ES-I3 (cell line): ENCODE measurements at regions not wholly inside any gene's neighbourhood (a gene's known extent, or its start where the extent isn't known, plus 50 kb on each side); places are given as distances from the start of the nearest gene placed in this dataset.
"Not testable (repeated sequence)": the region's sequence is repeated elsewhere in the genome, so short reads cannot be mapped to it uniquely, and the experiment has no call there.

ENCODE experiments used
- H3K36me3 ChIP-seq: 2 replicates; pipeline ENCODE4 v1.6.1; 2013; ENCODE audit warnings: mild to moderate bottlenecking, low read length, control low read depth, moderate library complexity; ENCODE audit not compliant: insufficient read depth
- H3K4me1 ChIP-seq: 2 replicates; pipeline ENCODE4 v1.6.1; 2013; ENCODE audit warnings: mild to moderate bottlenecking, control low read depth, low read length; ENCODE audit not compliant: insufficient read depth
- H3K9ac ChIP-seq: 2 replicates; pipeline ENCODE4 v1.6.1; 2013; ENCODE audit warnings: low read depth, mild to moderate bottlenecking, low read length, moderate library complexity
- H3K9me3 ChIP-seq: 2 replicates; pipeline ENCODE4 v1.6.1; 2013; ENCODE audit warnings: mild to moderate bottlenecking, low read length, moderate library complexity; ENCODE audit not compliant: control insufficient read depth, insufficient read depth

DNA sequence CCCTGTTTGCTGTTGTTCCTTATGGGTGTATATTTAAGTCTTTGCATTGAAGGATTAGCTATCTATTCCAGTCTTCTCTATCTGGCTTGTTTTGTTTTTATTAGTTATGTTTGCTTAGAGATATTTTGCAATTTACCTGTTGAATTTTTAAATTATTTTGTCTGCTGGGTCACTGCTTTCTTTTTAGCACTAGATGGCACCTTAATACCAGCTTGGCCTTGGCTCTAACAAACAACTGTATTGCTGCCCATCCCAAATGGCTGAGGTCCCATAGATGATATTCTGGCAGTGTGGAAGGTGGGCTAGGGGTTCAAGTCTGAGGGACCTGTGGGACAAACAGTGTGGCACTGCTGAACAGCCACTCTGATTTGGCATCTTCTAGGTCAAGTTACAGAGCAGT, 144.0 kb upstream of the FBXO33 start:
- Histone ChIP-seq H3K36me3 (no peaks in the 10 kb centered on the region), H3K4me1 (peaks cover 4% of the 10 kb centered on the region; the same call in 1 of the 2 replicates), H3K9me3 (no peaks in the 10 kb centered on the region), H3K9ac (no peak overlapping the region)

DNA sequence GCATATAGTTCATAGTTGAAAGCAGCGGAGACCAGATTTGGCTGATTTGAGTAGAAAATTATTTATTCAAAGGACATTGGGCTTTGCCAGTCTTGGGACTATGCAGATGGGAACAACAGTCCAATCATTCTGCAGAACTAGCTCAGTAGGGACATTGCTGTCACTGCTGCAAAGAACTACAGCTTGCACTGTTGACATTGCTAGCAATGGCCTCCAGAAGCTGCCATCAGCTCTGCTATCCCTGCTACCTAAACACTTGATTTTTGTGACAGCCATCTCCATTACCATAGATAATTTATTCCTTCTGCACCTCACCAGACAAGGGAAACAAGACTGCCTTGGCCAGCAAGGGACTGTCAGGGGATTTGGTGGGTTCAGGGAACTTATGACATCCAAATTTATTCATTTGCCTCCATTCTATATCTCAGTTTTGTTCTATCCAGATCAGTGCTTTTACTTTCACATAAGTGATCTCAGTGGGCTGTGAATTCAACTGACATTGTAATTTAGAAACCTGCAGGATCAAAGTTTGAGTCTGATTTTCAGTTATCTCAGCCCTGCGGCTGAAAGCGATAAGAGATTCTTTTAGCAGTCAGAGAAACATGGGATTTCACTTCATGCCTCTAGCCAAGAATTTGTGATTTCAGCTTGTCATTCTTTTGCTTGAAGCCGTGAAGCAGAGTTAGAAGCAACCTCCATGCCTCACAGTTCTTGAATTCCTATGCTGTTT, 136.7 kb upstream of the FBXO33 start:
- Histone ChIP-seq H3K36me3 (no peaks in the 10 kb centered on the region), H3K9me3 (no peaks in the 10 kb centered on the region), H3K9ac (no peak overlapping the region), H3K4me1 (no peaks in the 10 kb centered on the region)

DNA sequence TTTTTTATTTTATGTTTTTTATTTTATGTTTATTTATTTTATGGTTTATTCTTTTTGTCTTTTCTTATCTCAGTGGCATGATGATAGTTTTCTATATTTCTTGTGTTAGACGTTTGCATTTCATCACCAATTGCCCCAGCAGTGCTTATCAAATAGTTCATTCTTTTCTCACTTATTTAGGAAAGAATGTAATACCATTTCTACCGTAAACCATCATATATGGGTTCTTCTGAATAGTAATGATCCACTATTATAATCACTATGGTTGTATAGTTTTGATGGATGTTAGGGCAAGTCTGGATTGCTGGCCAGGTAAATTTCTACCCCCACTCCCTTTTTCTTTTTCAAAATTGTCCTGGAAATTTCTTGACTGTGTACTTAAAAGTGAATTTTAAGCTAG, 134.6 kb upstream of the FBXO33 start:
- H3K9ac ChIP-seq, result no peak overlapping the region
- no peaks in the 10 kb centered on the region for H3K9me3 ChIP-seq
- H3K4me1 ChIP-seq, result no peaks in the 10 kb centered on the region
- no peaks in the 10 kb centered on the region for H3K36me3 ChIP-seq

DNA sequence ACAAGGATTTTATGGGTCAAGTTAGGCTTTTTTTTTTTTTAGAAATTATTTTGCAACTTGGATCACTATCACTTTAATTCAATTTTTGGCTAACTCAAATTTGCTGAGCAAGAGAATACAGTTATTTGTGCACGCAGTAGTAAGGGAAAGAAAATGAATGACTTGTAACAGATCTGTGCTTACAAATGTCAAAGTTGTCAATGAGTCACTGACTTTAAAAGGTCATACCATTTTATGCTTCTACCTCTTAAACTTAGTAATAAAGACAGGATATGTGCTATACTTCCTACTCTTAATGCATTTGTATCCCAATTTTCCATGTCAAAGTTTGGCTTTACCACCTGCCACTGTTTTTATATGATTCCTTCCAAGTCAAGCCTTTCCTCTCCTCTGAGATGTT, 131.1 kb upstream of the FBXO33 start:
- H3K9ac ChIP-seq, result no peak overlapping the region
- H3K4me1 ChIP-seq, result no peaks in the 10 kb centered on the region
- H3K36me3 ChIP-seq, result no peaks in the 10 kb centered on the region
- H3K9me3 ChIP-seq, result peaks cover 5% of the 10 kb centered on the region; the same call in 1 of the 2 replicates

DNA sequence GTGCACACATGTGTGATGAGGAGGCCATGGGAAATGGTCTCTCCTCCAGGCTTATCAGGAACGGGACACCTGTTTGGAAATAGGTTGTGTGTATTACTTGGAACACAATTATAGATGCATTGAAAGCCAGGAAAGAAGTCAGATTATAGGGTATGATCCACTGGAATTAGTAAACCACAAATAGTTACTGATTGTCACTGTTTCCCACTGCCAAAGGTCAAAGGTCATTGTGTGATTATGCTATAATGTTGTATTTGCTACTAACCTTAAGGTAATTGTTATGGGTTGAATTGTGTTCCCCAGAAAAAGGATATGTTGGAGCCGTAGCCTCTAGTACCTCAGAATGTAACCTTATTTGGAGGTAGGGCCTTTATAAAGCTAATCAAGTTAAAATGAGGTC, 129.9 kb upstream of the FBXO33 start:
- Histone ChIP-seq H3K9me3 (peaks cover 6% of the 10 kb centered on the region; the same call in 1 of the 2 replicates), H3K4me1 (no peaks in the 10 kb centered on the region), H3K36me3 (no peaks in the 10 kb centered on the region), H3K9ac (no peak overlapping the region)

DNA sequence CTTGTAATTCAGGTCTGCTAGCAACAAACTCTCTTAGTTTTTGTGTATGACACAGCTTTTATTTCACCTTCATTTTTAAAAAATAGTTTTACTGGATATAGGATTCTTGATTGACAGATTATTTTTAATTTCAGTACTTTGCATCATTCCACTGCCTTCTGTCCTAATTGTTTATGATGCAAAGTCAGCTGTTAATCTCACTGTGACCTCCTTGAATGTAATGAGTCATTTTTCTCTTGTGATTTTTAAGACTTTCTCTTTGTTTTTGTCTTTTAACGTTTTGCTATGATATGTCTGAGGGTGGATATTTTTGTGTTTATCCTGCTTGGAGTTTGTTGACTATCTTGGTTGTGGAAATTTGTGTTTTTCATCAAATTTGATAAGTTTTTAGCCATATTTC, 126.3 kb upstream of the FBXO33 start:
- H3K9me3 ChIP-seq, result peaks cover 6% of the 10 kb centered on the region; the same call in 1 of the 2 replicates
- no peaks in the 10 kb centered on the region for H3K36me3 ChIP-seq
- no peaks in the 10 kb centered on the region for H3K4me1 ChIP-seq
- no peak overlapping the region for H3K9ac ChIP-seq

DNA sequence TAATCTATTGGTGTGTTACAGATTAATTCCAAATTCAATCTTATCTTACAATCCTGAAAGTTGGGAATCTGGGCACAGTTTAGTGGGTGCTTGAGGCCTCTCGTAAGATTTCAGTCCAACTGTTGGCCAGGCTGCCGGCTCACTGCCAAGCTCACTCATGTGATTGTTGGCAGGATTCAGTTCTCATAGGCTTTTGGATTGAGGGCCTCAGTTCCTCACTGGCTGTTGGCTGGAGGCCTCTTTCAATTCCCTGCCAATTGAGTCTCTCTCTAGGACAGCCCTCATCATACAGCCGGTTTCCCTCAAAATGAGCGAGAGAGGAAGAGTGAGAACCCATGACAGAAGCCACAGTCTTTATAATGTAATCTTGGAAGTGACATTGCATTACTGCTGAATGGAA, 123.5 kb upstream of the FBXO33 start:
- Histone ChIP-seq H3K9me3 (peaks cover 6% of the 10 kb centered on the region; the same call in 1 of the 2 replicates), H3K9ac (no peak overlapping the region), H3K4me1 (no peaks in the 10 kb centered on the region), H3K36me3 (no peaks in the 10 kb centered on the region)

DNA sequence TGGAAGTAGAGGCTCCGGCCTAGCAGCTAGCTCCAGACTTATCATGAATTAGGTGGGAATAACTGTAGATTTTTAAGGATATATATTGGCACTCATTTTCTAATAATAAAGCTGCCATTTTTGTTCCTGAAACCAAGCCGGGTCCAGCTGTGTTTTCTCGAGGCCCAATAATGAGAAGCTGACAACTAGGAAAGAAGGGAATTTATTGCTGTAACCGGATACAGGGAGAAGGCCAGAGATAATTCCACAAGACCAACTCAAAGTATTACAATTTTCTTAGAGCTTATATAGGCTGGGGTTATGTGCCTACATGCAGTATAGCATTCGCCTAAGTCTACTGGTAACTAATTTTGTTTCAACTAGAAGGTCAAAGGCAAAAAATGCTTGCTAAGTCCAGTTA, 122.3 kb upstream of the FBXO33 start:
- Histone ChIP-seq H3K9ac (no peak overlapping the region), H3K4me1 (no peaks in the 10 kb centered on the region), H3K9me3 (peaks cover 6% of the 10 kb centered on the region; the same call in 1 of the 2 replicates), H3K36me3 (no peaks in the 10 kb centered on the region)

DNA sequence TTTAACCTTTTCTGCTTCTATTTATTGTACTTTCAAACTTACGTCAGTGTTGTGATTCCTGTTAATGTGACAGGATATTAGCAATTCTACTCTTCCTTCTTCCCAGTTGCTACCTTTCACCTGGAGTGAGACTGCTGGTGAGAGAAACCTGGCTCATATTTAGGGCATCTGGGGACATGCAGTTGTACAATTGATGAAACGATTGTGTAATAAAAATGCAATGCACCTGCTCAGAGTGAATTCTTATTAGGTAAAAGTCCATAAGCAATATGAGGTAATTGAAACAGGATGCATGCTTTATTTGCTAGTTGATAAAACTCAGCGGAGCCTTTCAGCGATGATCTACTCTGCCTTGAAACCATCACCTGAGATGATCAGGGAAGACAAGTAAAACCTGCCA, 116.1 kb upstream of the FBXO33 start:
- no peak overlapping the region for H3K9ac ChIP-seq
- H3K36me3 ChIP-seq, result no peaks in the 10 kb centered on the region
- H3K4me1 ChIP-seq, result no peaks in the 10 kb centered on the region
- no peaks in the 10 kb centered on the region for H3K9me3 ChIP-seq

DNA sequence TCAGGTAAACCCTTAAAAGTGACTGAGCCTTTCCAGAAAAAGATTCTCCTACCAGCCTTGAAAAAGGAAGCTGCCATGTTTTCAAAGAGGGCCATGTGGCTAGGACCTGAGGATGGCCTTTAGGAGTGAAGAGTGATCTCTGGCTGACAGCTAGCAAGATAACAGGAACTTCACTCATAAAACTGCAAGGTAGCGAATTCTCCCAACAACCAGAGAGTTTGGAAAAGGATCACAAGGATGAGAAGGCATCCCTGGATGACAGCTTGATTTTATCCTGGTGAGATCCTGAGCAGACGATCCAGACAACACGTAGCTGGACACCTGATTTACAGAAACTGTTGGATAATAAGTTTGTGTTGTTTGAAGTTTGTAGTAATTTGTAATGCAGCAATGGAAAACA, 115.6 kb upstream of the FBXO33 start:
- Histone ChIP-seq H3K36me3 (no peaks in the 10 kb centered on the region), H3K4me1 (no peaks in the 10 kb centered on the region), H3K9me3 (no peaks in the 10 kb centered on the region), H3K9ac (no peak overlapping the region)

DNA sequence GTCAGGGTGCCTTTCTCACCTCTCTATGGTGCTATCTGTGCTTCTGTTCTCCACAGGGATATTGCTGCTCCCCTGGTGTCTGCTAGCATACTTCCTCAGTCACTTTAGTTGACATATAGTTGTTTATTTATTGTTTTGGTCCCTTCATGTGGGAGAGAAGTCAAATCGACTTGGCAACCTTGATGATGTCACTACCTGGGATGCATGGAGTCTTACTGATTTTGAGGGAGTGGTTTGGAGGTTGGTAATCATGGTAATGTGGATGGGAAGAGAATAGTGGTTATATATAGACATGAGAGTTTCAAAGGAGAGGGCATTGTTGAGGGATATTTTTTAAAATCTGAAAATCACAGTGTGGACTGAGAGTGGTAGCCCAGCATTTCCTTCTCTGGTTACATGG, 73.6 kb upstream of the FBXO33 start:
- Histone ChIP-seq H3K4me1 (no peaks in the 10 kb centered on the region), H3K9ac (no peak overlapping the region), H3K36me3 (no peaks in the 10 kb centered on the region), H3K9me3 (no peaks in the 10 kb centered on the region)

DNA sequence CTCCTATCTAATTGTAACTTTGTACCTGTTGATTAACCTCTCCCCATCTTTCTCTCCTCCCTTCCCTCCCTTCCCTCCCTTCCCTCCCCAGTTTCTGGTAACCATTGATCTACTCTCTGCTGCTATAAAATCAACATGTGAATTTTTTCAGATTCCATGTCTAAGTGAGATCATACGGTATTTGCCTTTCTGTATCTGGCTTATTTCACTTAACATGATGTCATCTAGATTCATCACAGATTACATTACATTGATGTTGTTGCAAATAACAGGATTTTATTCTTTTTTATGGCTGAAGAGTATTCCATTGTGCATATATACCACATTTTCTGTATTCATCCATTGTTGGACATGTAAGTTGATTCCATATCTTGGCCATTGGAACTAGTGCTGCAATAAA, 68.0 kb upstream of the FBXO33 start:
- Histone ChIP-seq H3K9me3 (0 out of 2 replicates have a peak, but pooled peaks cover 7% of the 10 kb centered on the region), H3K9ac (no peak overlapping the region), H3K4me1 (no peaks in the 10 kb centered on the region), H3K36me3 (no peaks in the 10 kb centered on the region)

DNA sequence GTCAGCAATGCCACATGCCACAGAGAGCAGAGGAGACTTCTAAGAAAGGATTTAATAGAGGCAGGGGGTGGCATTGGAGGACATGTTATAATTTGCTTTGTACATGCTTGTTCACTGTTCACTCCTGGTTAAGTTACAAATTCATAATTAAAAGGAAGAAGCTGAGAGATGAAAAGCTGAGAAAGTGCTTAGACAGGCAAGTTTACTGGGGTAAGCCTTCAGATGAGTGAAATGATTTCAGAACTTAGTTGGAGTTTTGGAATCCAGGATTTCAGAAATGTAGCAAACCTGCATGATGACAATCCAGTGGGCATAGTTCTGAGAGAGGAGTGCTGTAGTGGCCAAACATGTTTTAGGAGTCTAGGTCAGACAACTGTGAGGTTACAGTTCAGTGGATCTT, 67.3 kb upstream of the FBXO33 start:
- H3K36me3 ChIP-seq, result no peaks in the 10 kb centered on the region
- H3K9me3 ChIP-seq, result 0 out of 2 replicates have a peak, but pooled peaks cover 7% of the 10 kb centered on the region
- H3K9ac ChIP-seq, result no peak overlapping the region
- H3K4me1 ChIP-seq, result no peaks in the 10 kb centered on the region

DNA sequence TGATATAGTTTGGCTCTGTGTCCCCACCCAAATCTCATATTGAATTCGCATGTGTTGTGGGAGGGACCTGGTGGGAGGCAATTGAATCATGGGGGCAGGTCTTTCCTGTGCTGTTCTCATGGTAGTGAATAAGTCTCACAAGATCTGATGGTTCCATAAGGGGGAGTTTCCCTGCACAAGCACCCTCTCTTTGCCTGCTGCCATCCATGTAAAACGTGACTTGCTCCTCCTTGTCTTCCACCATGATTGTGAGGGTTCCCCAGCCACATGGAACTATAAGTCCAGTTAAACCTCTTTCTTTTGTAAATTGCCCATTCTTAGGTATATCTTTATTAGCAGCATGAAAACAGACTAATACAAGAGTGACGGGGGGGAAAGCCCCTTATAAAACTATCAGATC, 65.4 kb upstream of the FBXO33 start:
- not testable (repeated sequence) for H3K36me3 ChIP-seq, H3K9ac ChIP-seq, H3K9me3 ChIP-seq, H3K4me1 ChIP-seq

DNA sequence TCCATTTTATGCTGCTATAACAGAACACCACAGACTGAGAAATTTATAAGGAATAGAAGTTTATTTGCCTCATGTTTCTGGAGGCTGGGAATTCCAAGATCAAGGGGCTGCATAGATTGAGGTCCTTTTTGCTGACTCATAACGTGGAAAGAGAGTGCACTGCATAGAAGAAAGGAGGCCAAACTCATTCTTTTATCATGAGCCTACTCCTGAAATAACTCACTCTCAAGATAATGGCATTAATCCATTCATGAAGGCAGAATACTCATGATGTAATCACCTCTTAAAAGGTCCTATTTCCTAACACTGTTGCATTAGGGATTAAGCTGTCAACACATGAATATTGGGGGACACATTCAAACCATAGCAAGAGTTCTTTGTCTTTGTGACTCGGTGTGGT, 60.0 kb upstream of the FBXO33 start:
- H3K9ac ChIP-seq, result no peak overlapping the region
- H3K4me1 ChIP-seq, result peaks cover 4% of the 10 kb centered on the region; the same call in 1 of the 2 replicates
- no peaks in the 10 kb centered on the region for H3K36me3 ChIP-seq
- H3K9me3 ChIP-seq, result no peaks in the 10 kb centered on the region
